ENCODE measurements at regions not wholly inside any gene's neighbourhood (a gene's known extent, or its start where the extent isn't known, plus 50 kb on each side); places are given as distances from the start of the nearest gene placed in this dataset.

DNA sequence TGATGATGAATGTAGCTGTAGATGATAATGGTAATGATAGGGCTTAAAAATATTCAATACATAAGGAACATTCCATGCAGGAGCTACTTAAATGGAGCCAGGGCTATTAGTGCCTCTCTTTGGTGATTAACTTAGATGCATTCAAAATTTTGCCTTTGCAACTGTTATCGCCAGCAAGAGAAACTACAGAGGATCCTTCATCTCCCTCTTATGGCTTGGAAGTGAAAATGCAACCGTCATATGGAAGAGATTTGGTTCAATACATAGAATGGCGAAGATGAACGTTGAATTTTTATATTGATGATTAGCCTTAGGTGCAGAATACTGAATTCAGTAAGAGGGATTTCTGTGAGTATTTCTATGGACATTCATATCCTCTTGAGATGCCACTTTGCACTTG lies 134.5 kb upstream of the NLGN4X start:
- intact Hi-C loops (cut with micrococcal nuclease; ENCODE audit: unreplicated experiment): no loop called here
- no peak for TF ChIP-seq TCF7L2 (IDR thresholded peaks at IDR 0.05; ENCODE audit: low read depth, low read length)
- TF ChIP-seq SIN3A (IDR thresholded peaks at IDR 0.05; ENCODE audit: borderline replicate concordance, insufficient read depth, low read depth, low read length): no peak
- TF ChIP-seq, protein P1, sequence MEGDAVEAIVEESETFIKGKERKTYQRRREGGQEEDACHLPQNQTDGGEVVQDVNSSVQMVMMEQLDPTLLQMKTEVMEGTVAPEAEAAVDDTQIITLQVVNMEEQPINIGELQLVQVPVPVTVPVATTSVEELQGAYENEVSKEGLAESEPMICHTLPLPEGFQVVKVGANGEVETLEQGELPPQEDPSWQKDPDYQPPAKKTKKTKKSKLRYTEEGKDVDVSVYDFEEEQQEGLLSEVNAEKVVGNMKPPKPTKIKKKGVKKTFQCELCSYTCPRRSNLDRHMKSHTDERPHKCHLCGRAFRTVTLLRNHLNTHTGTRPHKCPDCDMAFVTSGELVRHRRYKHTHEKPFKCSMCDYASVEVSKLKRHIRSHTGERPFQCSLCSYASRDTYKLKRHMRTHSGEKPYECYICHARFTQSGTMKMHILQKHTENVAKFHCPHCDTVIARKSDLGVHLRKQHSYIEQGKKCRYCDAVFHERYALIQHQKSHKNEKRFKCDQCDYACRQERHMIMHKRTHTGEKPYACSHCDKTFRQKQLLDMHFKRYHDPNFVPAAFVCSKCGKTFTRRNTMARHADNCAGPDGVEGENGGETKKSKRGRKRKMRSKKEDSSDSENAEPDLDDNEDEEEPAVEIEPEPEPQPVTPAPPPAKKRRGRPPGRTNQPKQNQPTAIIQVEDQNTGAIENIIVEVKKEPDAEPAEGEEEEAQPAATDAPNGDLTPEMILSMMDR (IDR thresholded peaks at IDR 0.05): no peak; the same call in 1 of the 2 replicates
- no peak for TF ChIP-seq POLR2AphosphoS5 (IDR thresholded peaks at IDR 0.05; ENCODE audit: low read depth, low read length)
- TF ChIP-seq, protein P2, sequence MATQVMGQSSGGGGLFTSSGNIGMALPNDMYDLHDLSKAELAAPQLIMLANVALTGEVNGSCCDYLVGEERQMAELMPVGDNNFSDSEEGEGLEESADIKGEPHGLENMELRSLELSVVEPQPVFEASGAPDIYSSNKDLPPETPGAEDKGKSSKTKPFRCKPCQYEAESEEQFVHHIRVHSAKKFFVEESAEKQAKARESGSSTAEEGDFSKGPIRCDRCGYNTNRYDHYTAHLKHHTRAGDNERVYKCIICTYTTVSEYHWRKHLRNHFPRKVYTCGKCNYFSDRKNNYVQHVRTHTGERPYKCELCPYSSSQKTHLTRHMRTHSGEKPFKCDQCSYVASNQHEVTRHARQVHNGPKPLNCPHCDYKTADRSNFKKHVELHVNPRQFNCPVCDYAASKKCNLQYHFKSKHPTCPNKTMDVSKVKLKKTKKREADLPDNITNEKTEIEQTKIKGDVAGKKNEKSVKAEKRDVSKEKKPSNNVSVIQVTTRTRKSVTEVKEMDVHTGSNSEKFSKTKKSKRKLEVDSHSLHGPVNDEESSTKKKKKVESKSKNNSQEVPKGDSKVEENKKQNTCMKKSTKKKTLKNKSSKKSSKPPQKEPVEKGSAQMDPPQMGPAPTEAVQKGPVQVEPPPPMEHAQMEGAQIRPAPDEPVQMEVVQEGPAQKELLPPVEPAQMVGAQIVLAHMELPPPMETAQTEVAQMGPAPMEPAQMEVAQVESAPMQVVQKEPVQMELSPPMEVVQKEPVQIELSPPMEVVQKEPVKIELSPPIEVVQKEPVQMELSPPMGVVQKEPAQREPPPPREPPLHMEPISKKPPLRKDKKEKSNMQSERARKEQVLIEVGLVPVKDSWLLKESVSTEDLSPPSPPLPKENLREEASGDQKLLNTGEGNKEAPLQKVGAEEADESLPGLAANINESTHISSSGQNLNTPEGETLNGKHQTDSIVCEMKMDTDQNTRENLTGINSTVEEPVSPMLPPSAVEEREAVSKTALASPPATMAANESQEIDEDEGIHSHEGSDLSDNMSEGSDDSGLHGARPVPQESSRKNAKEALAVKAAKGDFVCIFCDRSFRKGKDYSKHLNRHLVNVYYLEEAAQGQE (IDR thresholded peaks at IDR 0.05; ENCODE audit: insufficient read depth in 1 of 2, low read depth in 2 of 2, low read length in 1 of 2): no peak
- Histone ChIP-seq H3K4me1 (ENCODE audit: control insufficient read depth, insufficient read depth, low read length) (no peaks in the 10 kb centered on the region), H3K9me3 (ENCODE audit: control insufficient read depth, insufficient read depth, low read depth, low read length) (no peaks in the 10 kb centered on the region), H3K27ac (ENCODE audit: low read length) (no peak overlapping the region), H3K27me3 (ENCODE audit: control insufficient read depth, insufficient read depth, low read length) (no peaks in the 10 kb centered on the region), H3K36me3 (ENCODE audit: control insufficient read depth, insufficient read depth, low read length) (no peaks in the 10 kb centered on the region), H3K4me3 (ENCODE audit: low read depth in 2 of 2, low read length in 2 of 2) (no peak overlapping the region)
- no peak for ATAC-seq
- ChIA-PET CTCF (no interaction called here), POLR2A (no interaction called here)
- BruUV-seq (replicated peaks): no TSS peak
- in situ Hi-C loops (cut with HindIII; ENCODE audit: low pct_unique_long_range_greater_than_20kb, low sequenced_read_pairs): no loop called here
- no peak for DNase-seq (ENCODE audit: low read depth, low spot score)

DNA sequence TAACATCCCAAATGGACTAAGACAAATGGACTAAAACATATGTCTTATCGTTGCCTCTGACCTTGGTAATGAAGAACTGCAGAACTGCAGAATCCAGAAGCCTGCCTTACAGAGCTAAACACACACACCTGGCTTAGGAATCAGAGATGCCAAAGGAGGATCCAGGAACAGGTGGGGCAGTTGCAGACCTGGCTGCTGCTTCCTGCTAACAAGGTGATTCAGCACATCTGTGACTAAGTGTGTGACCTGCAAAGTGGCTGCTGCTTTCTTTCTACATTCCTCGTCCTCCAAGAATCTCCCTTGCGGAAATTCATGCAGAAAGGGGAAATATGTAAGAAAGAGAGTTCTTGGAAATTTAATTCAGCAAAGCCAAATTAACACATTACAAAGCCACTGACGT lies 96.8 kb upstream of the NLGN4X start:
- Histone ChIP-seq H3K4me3 (ENCODE audit: low read depth in 2 of 2, low read length in 2 of 2) (no peak overlapping the region), H3K9me3 (ENCODE audit: control insufficient read depth, insufficient read depth, low read depth, low read length) (no peaks in the 10 kb centered on the region), H3K27ac (ENCODE audit: low read length) (no peak overlapping the region), H3K4me1 (ENCODE audit: control insufficient read depth, insufficient read depth, low read length) (no peaks in the 10 kb centered on the region), H3K27me3 (ENCODE audit: control insufficient read depth, insufficient read depth, low read length) (no peaks in the 10 kb centered on the region), H3K36me3 (ENCODE audit: control insufficient read depth, insufficient read depth, low read length) (no peaks in the 10 kb centered on the region)
- ChIA-PET POLR2A (no interaction called here), CTCF (no interaction called here)
- DNase-seq (ENCODE audit: low read depth, low spot score): no peak
- ATAC-seq: no peak
- BruUV-seq (replicated peaks): no TSS peak
- in situ Hi-C loops (cut with HindIII; ENCODE audit: low pct_unique_long_range_greater_than_20kb, low sequenced_read_pairs) (no loop called here), intact Hi-C loops (cut with micrococcal nuclease; ENCODE audit: unreplicated experiment) (no loop called here)
- TF ChIP-seq TCF7L2 (IDR thresholded peaks at IDR 0.05; ENCODE audit: low read depth, low read length): no peak

DNA sequence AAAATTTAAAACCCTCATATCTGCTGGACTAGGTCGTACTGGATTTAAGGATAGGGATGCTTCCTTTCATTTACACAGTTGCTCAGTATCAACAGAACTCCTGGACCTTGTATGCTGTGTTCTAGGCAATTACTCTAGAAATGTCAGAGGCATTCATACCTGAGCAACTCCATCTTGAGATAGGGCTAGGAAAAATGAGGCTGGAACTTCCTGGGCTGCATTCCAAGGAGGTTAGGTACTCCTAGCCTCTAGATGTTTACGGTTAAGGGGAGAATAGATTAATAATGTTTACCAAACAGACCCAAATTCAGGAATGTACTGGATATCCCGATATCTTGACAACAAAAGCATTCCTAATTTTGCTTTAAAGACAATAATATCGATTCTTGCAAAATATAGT lies 84.7 kb upstream of the NLGN4X start:
- intact Hi-C loops (cut with micrococcal nuclease; ENCODE audit: unreplicated experiment): no loop called here
- DNase-seq (ENCODE audit: low read depth, low spot score): no peak
- no TSS peak for BruUV-seq (replicated peaks)
- in situ Hi-C loops (cut with HindIII; ENCODE audit: low pct_unique_long_range_greater_than_20kb, low sequenced_read_pairs): no loop called here
- Histone ChIP-seq H3K9me3 (ENCODE audit: control insufficient read depth, insufficient read depth, low read depth, low read length) (no peaks in the 10 kb centered on the region), H3K4me1 (ENCODE audit: control insufficient read depth, insufficient read depth, low read length) (no peaks in the 10 kb centered on the region), H3K36me3 (ENCODE audit: control insufficient read depth, insufficient read depth, low read length) (no peaks in the 10 kb centered on the region), H3K27me3 (ENCODE audit: control insufficient read depth, insufficient read depth, low read length) (no peaks in the 10 kb centered on the region), H3K4me3 (ENCODE audit: low read depth in 2 of 2, low read length in 2 of 2) (no peak overlapping the region), H3K27ac (ENCODE audit: low read length) (no peak overlapping the region)
- TF ChIP-seq POLR2AphosphoS5 (IDR thresholded peaks at IDR 0.05; ENCODE audit: low read depth, low read length) (no peak), SIN3A (IDR thresholded peaks at IDR 0.05; ENCODE audit: borderline replicate concordance, insufficient read depth, low read depth, low read length) (no peak), TCF7L2 (IDR thresholded peaks at IDR 0.05; ENCODE audit: low read depth, low read length) (no peak)
- TF ChIP-seq, protein P1 (IDR thresholded peaks at IDR 0.05): no peak
- TF ChIP-seq, protein P2 (IDR thresholded peaks at IDR 0.05; ENCODE audit: insufficient read depth in 1 of 2, low read depth in 2 of 2, low read length in 1 of 2): no peak
- no peak for ATAC-seq
- ChIA-PET CTCF (no interaction called here), POLR2A (no interaction called here)
